SK-N-SH treated with all-trans-retinoic acid at 6 μM for 48 hours (cell line): ENCODE measurements at regions not wholly inside any gene's neighbourhood (a gene's known extent, or its start where the extent isn't known, plus 50 kb on each side); places are given as distances from the start of the nearest gene placed in this dataset.

Experiments used
- BACH2 ChIP-seq: fragments of 250-450 bp; sonication (Bioruptor Pico); IDR thresholded peaks from 2 replicates; pipeline ENCODE4 v1.9.0; 2021; ENCODE audit warnings: mild to moderate bottlenecking, borderline replicate concordance
- CSDC2 ChIP-seq: fragments of 250-450 bp; sonication (Bioruptor Pico); IDR thresholded peaks from 2 replicates; pipeline ENCODE4 v1.5.0; 2020; ENCODE audit warnings: mild to moderate bottlenecking, moderate library complexity
- ZNF70 ChIP-seq: fragments of 450-650 bp; formaldehyde crosslinking; IDR thresholded peaks from 2 replicates; pipeline ENCODE4 v1.5.0; 2020; ENCODE audit warnings: mild to moderate bottlenecking, moderate library complexity
- TF ChIP-seq, protein P1 (sequence below): fragments of 250-450 bp; sonication (Bioruptor Pico); IDR thresholded peaks from 2 replicates; pipeline ENCODE4 v1.8.0; 2020; ENCODE audit warnings: mild to moderate bottlenecking, moderate library complexity, borderline replicate concordance

DNA sequence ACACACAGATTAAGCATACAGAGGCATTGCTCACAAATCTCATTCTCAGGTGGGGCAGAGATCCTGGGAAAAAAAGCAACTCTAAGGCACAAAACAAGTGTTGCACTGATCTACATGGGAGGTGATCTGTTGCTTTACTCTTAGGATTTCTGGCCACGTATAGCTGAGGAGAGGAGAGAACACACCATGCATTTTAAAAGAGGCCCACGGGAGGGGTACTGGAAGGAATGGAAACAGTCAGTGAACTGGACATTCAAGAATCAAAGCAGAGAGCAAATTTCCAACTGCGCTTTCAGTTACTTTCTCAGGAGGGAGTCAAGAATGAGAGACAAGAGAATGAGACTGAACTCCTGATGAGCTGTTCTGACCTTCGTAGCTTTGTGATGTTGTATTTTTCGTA, 1105.9 kb downstream of the CDH8 start:
- TF ChIP-seq BACH2 (CRISPR knock-in tag) (no peak), CSDC2 (CRISPR knock-in tag) (no peak), ZNF70 (CRISPR knock-in tag) (no peak)
- TF ChIP-seq, protein P1, sequence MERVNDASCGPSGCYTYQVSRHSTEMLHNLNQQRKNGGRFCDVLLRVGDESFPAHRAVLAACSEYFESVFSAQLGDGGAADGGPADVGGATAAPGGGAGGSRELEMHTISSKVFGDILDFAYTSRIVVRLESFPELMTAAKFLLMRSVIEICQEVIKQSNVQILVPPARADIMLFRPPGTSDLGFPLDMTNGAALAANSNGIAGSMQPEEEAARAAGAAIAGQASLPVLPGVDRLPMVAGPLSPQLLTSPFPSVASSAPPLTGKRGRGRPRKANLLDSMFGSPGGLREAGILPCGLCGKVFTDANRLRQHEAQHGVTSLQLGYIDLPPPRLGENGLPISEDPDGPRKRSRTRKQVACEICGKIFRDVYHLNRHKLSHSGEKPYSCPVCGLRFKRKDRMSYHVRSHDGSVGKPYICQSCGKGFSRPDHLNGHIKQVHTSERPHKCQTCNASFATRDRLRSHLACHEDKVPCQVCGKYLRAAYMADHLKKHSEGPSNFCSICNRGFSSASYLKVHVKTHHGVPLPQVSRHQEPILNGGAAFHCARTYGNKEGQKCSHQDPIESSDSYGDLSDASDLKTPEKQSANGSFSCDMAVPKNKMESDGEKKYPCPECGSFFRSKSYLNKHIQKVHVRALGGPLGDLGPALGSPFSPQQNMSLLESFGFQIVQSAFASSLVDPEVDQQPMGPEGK: no peak
